ENCODE measurements at regions not wholly inside any gene's neighbourhood (a gene's known extent, or its start where the extent isn't known, plus 50 kb on each side); places are given as distances from the start of the nearest gene placed in this dataset.

GRCh38 chr2:67258831-67259230 lies 138.3 kb upstream of the ETAA1 start:
- DNase-seq = no peak

GRCh38 chr2:67259556-67260342 lies 137.4 kb upstream of the ETAA1 start:
- peak; percentile 19 for DNase-seq

GRCh38 chr2:67260343-67261277 lies 136.5 kb upstream of the ETAA1 start:
- peak; percentile 95 for DNase-seq

- no peak for DNase-seq
Observed at GRCh38 chr2:67267241-67267640, 129.9 kb upstream of the ETAA1 start.

- DNase-seq = no peak
Observed at GRCh38 chr2:67268797-67269196, 128.3 kb upstream of the ETAA1 start.

GRCh38 chr2:67272195-67272594 lies 124.9 kb upstream of the ETAA1 start:
- DNase-seq = no peak

GRCh38 chr2:67277450-67277849 lies 119.7 kb upstream of the ETAA1 start:
- no peak for DNase-seq

GRCh38 chr2:67281101-67281500 lies 116.0 kb upstream of the ETAA1 start:
- DNase-seq = no peak

GRCh38 chr2:67283641-67284040 lies 113.5 kb upstream of the ETAA1 start:
- no peak for DNase-seq

- DNase-seq = no peak
Observed at GRCh38 chr2:67286981-67287759, 110.0 kb upstream of the ETAA1 start.

GRCh38 chr2:67289271-67289670 lies 107.9 kb upstream of the ETAA1 start:
- DNase-seq = no peak

GRCh38 chr2:67289921-67290371 lies 107.2 kb upstream of the ETAA1 start:
- no peak for DNase-seq

GRCh38 chr2:67290451-67291290 lies 106.5 kb upstream of the ETAA1 start:
- DNase-seq = no peak

- DNase-seq = no peak
Observed at GRCh38 chr2:67294218-67294617, 102.9 kb upstream of the ETAA1 start.

- no peak for DNase-seq
Observed at GRCh38 chr2:67295406-67295805, 101.7 kb upstream of the ETAA1 start.

- DNase-seq = no peak
Observed at GRCh38 chr2:67295851-67296250, 101.3 kb upstream of the ETAA1 start.

GRCh38 chr2:67304300-67304890 lies 92.7 kb upstream of the ETAA1 start:
- DNase-seq = no peak

- DNase-seq = no peak
Observed at GRCh38 chr2:67309281-67309680, 87.9 kb upstream of the ETAA1 start.

GRCh38 chr2:67311536-67311935 lies 85.6 kb upstream of the ETAA1 start:
- no peak for DNase-seq

GRCh38 chr2:67312871-67313270 lies 84.3 kb upstream of the ETAA1 start:
- DNase-seq = no peak

- no peak for DNase-seq
Observed at GRCh38 chr2:67313536-67313935, 83.6 kb upstream of the ETAA1 start.

- no peak for DNase-seq
Observed at GRCh38 chr2:67318031-67318430, 79.1 kb upstream of the ETAA1 start.

Measured in amniotic stem cell (primary cell).